HG03039 (cell line): ENCODE measurements at regions not wholly inside any gene's neighbourhood (a gene's known extent, or its start where the extent isn't known, plus 50 kb on each side); places are given as distances from the start of the nearest gene placed in this dataset.

Source experiments
- ATAC-seq: cut with Tn5 transposase; IDR thresholded peaks from one replicate; pipeline ENCODE4 v1.9.1; 2021; ENCODE audit warnings: mild to moderate bottlenecking, moderate library complexity; ENCODE audit not compliant: unreplicated experiment

GRCh38 chr10:88122576-88122975, 259.2 kb downstream of the PTEN start:
- no peak for ATAC-seq

DNA sequence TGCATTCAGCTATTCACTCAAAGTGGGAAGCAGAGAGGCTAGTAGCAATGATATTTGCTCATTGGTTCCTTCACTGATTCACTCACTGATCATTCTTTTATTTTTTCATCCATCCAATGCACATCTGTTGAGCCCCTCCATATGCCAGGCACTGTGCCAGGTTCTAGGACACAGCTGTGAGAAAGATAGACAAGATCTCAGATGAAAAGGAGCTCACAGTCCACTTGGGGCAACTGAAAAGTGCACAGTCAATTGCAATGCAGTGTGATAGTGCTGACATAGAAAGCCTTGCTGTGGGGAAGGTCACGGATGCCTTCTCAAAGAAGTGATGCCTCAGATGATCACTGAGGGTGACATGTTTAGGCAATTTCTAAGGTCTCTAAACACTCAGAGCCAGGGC, 262.3 kb downstream of the PTEN start:
- no peak for ATAC-seq

GRCh38 chr10:88126699-88127098, 263.3 kb downstream of the PTEN start:
- no peak for ATAC-seq

- ATAC-seq: no peak
Measured at GRCh38 chr10:88127269-88127668, 263.8 kb downstream of the PTEN start.

- ATAC-seq: no peak
Measured at GRCh38 chr10:88127766-88128165, 264.3 kb downstream of the PTEN start.

DNA sequence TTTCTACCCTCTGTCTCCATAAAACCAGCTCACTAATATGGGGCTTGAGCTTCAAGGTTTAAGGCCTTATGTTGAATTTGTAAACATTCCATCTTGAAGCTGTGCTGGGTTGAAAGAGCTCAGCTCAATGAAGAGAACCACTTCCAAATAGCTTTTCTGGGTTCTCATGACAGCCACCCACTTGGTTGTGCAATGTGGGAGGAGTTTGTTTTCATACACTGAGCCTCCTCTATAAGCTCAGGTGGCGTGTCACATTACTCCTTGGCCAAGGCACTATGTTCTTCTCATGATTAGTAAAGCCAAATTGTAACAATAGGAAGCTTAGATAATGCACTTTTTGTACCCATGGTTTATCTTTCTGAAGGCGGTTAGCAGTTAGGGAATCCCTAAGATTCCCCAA, 265.6 kb downstream of the PTEN start:
- no peak for ATAC-seq

DNA sequence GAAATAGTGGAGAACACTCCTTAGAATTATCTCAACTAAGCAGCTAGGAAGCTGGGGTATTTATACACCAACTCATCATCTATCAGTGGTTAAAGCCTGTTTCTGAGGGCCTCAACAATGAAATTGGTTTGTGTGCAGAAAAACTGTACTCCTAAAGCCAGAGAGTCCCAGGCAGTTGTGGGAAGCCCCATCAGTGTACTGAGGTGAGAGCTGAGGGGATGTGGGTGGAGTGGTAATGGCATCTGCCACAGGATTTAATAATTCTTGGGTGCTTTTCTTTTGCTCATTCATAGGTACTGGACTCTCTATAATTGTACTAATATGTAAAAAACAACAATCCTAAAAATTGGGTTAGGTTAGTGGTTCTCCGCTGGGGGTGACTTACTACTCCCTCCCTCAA, 267.5 kb downstream of the PTEN start:
- no peak for ATAC-seq

GRCh38 chr10:88131511-88132139, 268.2 kb downstream of the PTEN start:
- ATAC-seq: no peak

- ATAC-seq: no peak
Measured at GRCh38 chr10:88136712-88137111, 273.3 kb downstream of the PTEN start.

DNA sequence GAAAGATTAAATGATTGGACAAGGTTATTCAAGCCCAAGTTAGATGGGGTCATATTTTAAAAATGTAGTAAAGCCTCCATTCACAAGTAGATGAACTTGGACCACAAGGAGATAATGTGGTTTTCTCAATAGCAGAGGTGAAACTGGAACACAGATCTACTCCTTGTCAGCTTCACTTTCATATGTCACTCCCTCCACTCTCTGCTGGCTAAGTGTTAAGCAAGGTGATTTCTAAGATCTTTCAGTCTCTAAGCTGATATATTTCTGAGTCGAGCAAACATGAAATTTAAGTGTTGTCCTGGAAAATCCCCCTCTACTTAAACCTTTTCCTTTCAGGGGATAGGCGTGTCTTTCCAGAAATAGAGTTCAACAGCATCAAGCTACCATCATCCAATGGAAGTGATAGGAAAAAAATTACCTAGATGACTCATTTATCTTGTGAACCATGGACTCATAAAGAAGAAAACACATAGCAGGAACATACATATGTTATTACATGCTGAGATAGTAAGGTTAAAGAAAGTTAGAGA, 275.0 kb downstream of the PTEN start:
- ATAC-seq: peak; percentile 83

DNA sequence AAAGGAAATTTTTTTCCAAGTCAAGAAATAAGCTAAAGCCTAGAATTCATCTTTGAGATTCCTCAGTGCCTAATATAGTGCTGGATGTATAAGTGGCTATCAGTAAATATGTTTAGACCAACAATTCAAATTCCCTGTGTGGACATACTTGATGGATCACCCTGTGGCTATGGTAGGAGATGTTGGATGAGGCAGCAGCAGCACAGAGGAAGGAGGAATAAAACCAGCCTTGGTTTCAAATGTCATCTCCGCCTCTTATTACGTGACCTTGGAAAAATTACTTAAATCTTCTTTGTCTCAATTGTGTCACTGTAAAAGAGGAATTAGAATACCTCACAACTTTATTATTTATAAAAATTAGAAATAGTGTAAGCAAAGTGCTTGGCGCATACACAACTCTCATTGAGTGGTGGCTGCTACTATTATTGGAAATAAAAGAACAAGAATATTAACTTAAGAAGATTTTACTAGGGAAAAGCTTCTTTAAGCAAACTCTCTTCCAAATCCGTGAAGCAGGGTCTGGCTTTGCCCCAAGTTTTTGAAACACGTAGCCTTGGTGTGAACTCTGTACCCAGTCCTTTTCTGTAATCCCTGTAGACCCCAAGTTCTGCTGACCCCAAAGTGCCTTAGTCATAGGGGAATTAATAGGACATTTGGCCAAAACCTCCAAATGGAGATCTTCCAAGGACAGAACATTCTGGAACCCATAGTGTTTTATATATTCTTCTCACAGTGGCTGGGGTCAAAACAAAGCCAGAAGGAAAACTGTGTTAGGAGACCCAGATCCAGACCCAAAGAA, 283.8 kb downstream of the PTEN start:
- ATAC-seq: no peak

GRCh38 chr10:88149906-88150305, 286.5 kb downstream of the PTEN start:
- no peak for ATAC-seq

DNA sequence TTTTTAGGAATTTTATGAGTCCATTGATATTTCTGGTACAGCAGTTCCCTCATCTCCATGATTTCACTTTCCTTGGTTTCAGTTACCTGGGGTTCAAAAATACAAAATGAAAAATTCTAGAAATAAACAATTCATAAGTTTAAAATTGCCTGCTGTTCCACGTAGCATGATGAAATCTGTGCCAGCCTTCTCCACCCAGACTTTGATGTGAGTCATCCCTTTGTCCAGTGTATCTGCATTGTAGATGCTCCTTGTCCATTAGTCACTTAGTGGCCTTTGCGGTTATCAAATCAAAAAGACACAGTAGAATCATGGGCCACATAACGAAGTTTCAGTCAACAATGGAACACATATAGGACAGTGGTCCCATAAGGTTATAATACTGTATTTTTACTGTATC, 286.9 kb downstream of the PTEN start:
- ATAC-seq: no peak

- peak; percentile 59 for ATAC-seq
Measured at GRCh38 chr10:88152728-88153133, 289.3 kb downstream of the PTEN start.

- no peak for ATAC-seq
Measured at GRCh38 chr10:88154596-88155250, 291.3 kb downstream of the PTEN start.

- ATAC-seq: no peak
Measured at GRCh38 chr10:88156341-88156740, 292.9 kb downstream of the PTEN start.

GRCh38 chr10:88157981-88158465, 294.6 kb downstream of the PTEN start:
- ATAC-seq: no peak

- no peak for ATAC-seq
Measured at GRCh38 chr10:88158526-88159122, 295.2 kb downstream of the PTEN start.

GRCh38 chr10:88159127-88159829, 295.9 kb downstream of the PTEN start:
- ATAC-seq: no peak

DNA sequence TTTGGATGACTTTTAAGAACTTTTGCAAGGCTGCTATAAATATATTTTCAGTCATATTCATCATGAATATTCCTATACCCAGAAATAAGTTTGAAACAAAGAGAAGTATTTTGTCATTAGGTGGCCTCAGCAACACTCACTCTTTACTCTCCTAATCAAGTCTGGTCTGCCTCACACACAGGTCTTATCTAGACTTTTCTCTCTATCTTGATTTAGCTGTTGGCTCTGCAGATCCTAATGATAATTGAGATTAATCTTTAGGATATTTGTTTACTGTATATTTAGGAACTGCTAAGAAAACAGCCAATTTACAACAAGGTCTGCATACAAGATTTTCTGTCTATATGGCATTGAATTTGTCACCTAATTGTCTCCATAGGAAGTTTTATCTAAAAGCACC, 297.6 kb downstream of the PTEN start:
- ATAC-seq: no peak

- no peak for ATAC-seq
Measured at GRCh38 chr10:88161756-88162155, 298.3 kb downstream of the PTEN start.
